H1 (cell line): ENCODE measurements at regions not wholly inside any gene's neighbourhood (a gene's known extent, or its start where the extent isn't known, plus 50 kb on each side); places are given as distances from the start of the nearest gene placed in this dataset.

Experiments
- BACH1 ChIP-seq: IDR thresholded peaks from 2 replicates; pipeline ENCODE4 v1.6.1; 2012; ENCODE audit warnings: low read length, improper control_type of control experiment
- CEBPB ChIP-seq: IDR thresholded peaks from 2 replicates; pipeline ENCODE4 v1.6.1; 2012; ENCODE audit warnings: low read depth, low read length
- CHD1 ChIP-seq: IDR thresholded peaks from 2 replicates; pipeline ENCODE4 v1.6.1; 2012; ENCODE audit warnings: low read depth, low read length, improper control_type of control experiment
- CREB1 ChIP-seq: IDR thresholded peaks from 2 replicates; pipeline ENCODE4 v1.6.1; 2012; ENCODE audit warnings: inconsistent platforms
- EZH2 ChIP-seq: fragments of 200-600 bp; sonication (generic); IDR thresholded peaks from 2 replicates; pipeline ENCODE4 v1.7.1; 2012; ENCODE audit warnings: low read depth, mild to moderate bottlenecking, moderate library complexity, low read length, inconsistent platforms; ENCODE audit not compliant: severe bottlenecking
- JUND ChIP-seq: IDR thresholded peaks from 2 replicates; pipeline ENCODE4 v1.6.1; 2011; ENCODE audit warnings: mild to moderate bottlenecking, improper control_type of control experiment, low read length
- MAFK ChIP-seq: IDR thresholded peaks from 2 replicates; pipeline ENCODE4 v1.6.1; 2012; ENCODE audit warnings: low read depth, mild to moderate bottlenecking, improper control_type of control experiment, low read length
- POLR2A ChIP-seq, 2 experiments: IDR thresholded peaks; 1 replicate in 1 of 2; 2 replicates in 1 of 2; pipeline ENCODE4 v1.6.1; 2011; ENCODE audit warnings: low read depth in 2 of 2, low read length in 2 of 2, mild to moderate bottlenecking in 2 of 2; ENCODE audit errors: control extremely low read depth in 1 of 2
- POLR2AphosphoS5 ChIP-seq: IDR thresholded peaks from 2 replicates; pipeline ENCODE4 v1.6.1; 2011; ENCODE audit warnings: low read depth, low read length
- SUZ12 ChIP-seq: fragments of 200-600 bp; sonication (generic); IDR thresholded peaks from 2 replicates; pipeline ENCODE4 v1.6.1; 2012; ENCODE audit warnings: mild to moderate bottlenecking, inconsistent platforms, low read length, moderate library complexity, mixed read lengths
- TAF1 ChIP-seq: IDR thresholded peaks from 2 replicates; pipeline ENCODE4 v1.6.1; 2011; ENCODE audit warnings: mild to moderate bottlenecking, low read depth, low read length
- TF ChIP-seq, protein P1 (sequence below), 3 experiments: IDR thresholded peaks; 1 replicate in 2 of 3; 2 replicates in 1 of 3; pipeline versions ENCODE4 v1.5.1 to v1.6.1; 2011; ENCODE audit warnings: low read length in 3 of 3, mild to moderate bottlenecking in 3 of 3, inconsistent platforms in 2 of 3, low read depth in 1 of 3, moderate library complexity in 1 of 3; ENCODE audit not compliant: insufficient read depth in 1 of 3; ENCODE audit errors: control extremely low read depth in 1 of 3

DNA sequence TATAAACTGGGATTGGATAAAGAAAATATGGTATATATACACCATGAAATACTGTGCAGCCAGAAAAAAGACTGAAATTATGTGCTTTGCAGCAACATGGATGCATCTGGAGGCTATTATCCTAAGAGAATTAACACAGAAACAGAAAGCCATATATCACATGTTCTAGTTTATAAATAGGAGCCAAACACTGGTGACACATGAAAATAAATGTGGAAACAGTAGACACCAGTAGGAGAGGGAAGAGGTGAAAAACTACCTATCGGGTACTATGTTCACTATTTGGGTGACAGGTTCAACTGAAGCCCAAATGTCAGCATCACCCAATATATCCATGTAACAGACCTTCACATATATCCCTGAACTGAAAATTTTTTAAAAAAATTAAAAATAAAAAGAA lies 725.1 kb downstream of the C4orf33 start:
- TF ChIP-seq JUND (no peak), POLR2AphosphoS5 (no peak), EZH2 (no peak), MAFK (no peak), CEBPB (no peak), POLR2A (IDR thresholded peaks at IDR 0.05; ENCODE audit: control extremely low read depth in 1 of 2, low read depth in 2 of 2, low read length in 2 of 2) (no peak), CHD1 (no peak), SUZ12 (no peak), TAF1 (no peak), BACH1 (no peak), CREB1 (no peak)
- TF ChIP-seq, protein P1, sequence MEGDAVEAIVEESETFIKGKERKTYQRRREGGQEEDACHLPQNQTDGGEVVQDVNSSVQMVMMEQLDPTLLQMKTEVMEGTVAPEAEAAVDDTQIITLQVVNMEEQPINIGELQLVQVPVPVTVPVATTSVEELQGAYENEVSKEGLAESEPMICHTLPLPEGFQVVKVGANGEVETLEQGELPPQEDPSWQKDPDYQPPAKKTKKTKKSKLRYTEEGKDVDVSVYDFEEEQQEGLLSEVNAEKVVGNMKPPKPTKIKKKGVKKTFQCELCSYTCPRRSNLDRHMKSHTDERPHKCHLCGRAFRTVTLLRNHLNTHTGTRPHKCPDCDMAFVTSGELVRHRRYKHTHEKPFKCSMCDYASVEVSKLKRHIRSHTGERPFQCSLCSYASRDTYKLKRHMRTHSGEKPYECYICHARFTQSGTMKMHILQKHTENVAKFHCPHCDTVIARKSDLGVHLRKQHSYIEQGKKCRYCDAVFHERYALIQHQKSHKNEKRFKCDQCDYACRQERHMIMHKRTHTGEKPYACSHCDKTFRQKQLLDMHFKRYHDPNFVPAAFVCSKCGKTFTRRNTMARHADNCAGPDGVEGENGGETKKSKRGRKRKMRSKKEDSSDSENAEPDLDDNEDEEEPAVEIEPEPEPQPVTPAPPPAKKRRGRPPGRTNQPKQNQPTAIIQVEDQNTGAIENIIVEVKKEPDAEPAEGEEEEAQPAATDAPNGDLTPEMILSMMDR (IDR thresholded peaks at IDR 0.05; ENCODE audit: control extremely low read depth in 1 of 3, insufficient read depth in 1 of 3, low read depth in 1 of 3, low read length in 3 of 3), result no peak
